ENCODE measurements at regions not wholly inside any gene's neighbourhood (a gene's known extent, or its start where the extent isn't known, plus 50 kb on each side); places are given as distances from the start of the nearest gene placed in this dataset.
A peak's percentile ranks its signal among the peaks of the same experiment; 100 is the strongest.

DNA sequence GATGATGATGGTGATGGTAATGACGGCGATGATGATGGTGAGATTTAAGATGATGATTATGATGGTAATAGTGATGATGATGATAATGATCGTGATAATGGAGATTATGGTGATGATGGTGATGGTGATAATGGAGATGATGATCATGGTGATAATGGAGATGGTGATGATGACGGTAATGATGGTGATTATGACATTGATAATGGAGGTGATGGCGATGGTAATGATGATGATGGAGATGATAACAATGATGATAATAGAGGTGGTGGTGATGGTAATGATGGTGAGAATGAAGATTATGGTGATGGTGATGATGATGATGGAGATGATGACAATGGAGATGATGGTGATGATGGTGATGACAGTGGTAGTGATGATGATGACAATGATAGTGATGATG is 69.7 kb downstream of the MED10 start:
- H3K4me3 ChIP-seq (ENCODE audit: low read depth, low read length) = no peak overlapping the region
- TF ChIP-seq, protein P1, sequence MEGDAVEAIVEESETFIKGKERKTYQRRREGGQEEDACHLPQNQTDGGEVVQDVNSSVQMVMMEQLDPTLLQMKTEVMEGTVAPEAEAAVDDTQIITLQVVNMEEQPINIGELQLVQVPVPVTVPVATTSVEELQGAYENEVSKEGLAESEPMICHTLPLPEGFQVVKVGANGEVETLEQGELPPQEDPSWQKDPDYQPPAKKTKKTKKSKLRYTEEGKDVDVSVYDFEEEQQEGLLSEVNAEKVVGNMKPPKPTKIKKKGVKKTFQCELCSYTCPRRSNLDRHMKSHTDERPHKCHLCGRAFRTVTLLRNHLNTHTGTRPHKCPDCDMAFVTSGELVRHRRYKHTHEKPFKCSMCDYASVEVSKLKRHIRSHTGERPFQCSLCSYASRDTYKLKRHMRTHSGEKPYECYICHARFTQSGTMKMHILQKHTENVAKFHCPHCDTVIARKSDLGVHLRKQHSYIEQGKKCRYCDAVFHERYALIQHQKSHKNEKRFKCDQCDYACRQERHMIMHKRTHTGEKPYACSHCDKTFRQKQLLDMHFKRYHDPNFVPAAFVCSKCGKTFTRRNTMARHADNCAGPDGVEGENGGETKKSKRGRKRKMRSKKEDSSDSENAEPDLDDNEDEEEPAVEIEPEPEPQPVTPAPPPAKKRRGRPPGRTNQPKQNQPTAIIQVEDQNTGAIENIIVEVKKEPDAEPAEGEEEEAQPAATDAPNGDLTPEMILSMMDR (IDR thresholded peaks at IDR 0.05; ENCODE audit: insufficient read depth, low read depth, low read length, missing control alignments) = no peak
- no peak for DNase-seq (ENCODE audit: low read depth)

DNA sequence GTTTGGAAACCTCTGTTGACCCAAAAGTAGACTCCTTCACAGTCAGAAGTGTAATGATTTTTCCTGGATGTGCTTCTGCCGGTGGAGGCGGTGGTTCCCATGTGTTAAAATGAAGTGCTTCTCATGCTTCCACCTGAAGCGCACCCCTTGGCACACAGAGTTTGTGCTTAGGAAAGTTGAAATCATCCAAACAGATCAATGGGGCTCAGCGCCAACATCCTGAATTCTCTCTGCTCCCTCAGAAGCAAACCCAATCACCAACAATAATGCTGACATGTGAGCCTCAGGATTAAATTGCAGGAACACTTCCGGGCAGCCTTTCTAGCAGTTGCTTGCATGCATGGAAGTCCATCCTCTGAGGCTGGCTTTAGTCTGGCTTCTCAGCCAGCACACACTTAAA is 71.0 kb downstream of the MED10 start:
- DNase-seq (ENCODE audit: low read depth) = no peak
- TF ChIP-seq, protein P1 (IDR thresholded peaks at IDR 0.05; ENCODE audit: insufficient read depth, low read depth, low read length, missing control alignments) = no peak
- H3K4me3 ChIP-seq (ENCODE audit: low read depth, low read length) = no peak overlapping the region

DNA sequence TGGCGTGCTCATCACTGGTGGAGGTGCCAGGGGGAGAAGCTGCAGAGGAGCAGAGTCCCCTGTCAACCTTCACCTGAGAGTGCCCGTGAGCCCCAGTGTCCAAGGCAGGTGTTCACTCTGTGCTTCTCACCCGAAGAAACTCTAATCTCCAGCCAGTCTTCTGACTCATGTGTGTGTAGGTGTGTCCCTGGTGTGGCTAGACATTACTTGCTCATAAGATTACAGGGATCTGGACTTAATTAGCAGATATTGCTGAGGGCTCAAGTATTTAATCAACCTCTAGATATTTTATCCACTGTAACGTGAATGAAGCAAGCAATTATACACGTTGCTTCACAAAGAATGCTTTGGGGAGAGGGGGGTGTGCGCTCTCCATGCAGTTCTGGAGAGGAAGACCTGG is 72.5 kb downstream of the MED10 start:
- no peak overlapping the region for H3K4me3 ChIP-seq (ENCODE audit: low read depth, low read length)
- TF ChIP-seq, protein P1 (IDR thresholded peaks at IDR 0.05; ENCODE audit: insufficient read depth, low read depth, low read length, missing control alignments) = no peak
- DNase-seq (ENCODE audit: low read depth) = no peak

DNA sequence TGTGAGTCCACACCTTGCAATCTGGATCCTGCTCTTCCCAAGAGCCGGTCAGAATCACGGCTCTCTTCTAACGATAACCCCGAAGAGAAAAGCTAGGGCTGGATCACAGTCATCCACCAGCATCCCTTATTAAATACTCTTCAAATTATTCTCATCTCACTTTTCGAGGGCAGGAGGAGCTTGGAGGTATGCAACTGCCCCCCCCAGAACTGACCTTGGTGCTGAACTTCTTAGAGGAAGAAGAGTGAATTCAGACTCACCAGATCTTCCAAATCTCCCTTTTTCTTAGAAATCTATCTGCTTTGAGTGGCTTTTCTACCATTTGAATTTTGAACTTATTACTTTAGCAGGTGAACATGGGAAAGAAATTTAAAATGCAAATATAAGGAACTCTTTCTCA is 75.7 kb downstream of the MED10 start:
- no peak for DNase-seq (ENCODE audit: low read depth)
- H3K4me3 ChIP-seq (ENCODE audit: low read depth, low read length) = no peak overlapping the region
- TF ChIP-seq, protein P1 (IDR thresholded peaks at IDR 0.05; ENCODE audit: insufficient read depth, low read depth, low read length, missing control alignments) = no peak

DNA sequence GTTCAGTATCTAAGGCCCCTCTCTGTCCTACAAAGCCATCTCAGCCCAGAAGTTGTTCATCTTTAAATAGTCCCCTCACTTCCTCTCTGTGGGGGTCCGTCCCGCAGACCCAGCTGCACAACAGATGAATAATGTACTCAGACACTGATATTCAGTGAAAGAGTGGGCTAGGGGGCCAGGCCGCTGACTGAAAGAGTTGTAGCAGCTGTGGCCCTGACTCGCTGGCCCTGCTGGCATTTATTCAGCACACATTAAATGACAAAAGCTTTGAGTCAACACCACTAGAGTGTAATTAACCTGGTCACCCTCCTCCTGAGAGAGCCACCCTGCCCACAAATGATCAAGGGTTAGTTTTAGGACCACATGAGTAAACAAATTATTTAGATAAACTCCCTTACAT is 76.3 kb downstream of the MED10 start:
- no peak for DNase-seq (ENCODE audit: low read depth)
- TF ChIP-seq, protein P1 (IDR thresholded peaks at IDR 0.05; ENCODE audit: insufficient read depth, low read depth, low read length, missing control alignments) = no peak
- H3K4me3 ChIP-seq (ENCODE audit: low read depth, low read length) = no peak overlapping the region

DNA sequence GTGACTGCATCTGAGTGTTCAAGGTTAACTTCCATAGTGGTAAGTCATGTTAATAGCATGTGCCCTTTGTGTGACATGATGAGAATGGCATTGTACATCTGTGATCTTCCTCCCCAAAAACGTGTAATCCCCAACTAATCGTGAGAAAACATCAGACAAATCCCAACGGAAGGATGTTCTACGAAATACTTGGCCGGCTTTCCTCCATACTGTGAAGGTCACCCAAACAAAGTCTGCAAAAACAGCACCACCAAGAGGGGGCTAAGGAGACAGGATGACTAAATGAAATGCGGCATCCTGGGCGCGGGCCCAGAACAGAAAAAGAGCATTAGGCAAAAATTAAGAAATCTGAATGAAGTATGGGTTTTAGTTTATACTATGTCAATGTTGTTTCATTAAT is 81.8 kb downstream of the MED10 start:
- H3K4me3 ChIP-seq (ENCODE audit: low read depth, low read length) = no peak overlapping the region
- DNase-seq (ENCODE audit: low read depth) = no peak
- TF ChIP-seq, protein P1 (IDR thresholded peaks at IDR 0.05; ENCODE audit: insufficient read depth, low read depth, low read length, missing control alignments) = no peak

DNA sequence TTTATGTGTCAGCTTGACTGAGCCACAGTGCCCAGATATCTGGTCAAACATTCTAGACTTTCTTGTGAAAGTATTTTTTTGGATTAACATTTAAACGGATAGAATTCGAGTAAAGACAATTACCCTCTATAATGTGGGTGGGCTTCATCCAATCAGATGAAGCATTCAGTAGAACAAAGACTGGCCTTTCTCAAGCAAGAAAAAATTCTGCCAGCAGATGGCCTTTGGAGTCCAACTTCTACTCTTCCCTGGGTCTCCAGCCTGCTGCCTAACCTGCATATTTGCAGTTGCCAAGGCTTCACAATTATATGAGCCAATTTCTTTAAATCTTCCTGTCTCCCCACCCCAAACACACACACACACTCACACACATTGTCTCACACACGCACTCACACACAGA is 86.4 kb downstream of the MED10 start:
- TF ChIP-seq, protein P1 (IDR thresholded peaks at IDR 0.05; ENCODE audit: insufficient read depth, low read depth, low read length, missing control alignments) = peak; percentile 28
- no peak overlapping the region for H3K4me3 ChIP-seq (ENCODE audit: low read depth, low read length)
- DNase-seq (ENCODE audit: low read depth) = peak; percentile 40
